T-cell (primary cell): ENCODE measurements at regions not wholly inside any gene's neighbourhood (a gene's known extent, or its start where the extent isn't known, plus 50 kb on each side); places are given as distances from the start of the nearest gene placed in this dataset.

Source experiments
- ATAC-seq, 4 experiments: fragments of 200-7000 bp in 3 of 4; fragments of 150-1000 bp in 1 of 4; cut with Tn5 transposase; replicated peaks in 1 of 4; 1 replicate in 3 of 4; 2 replicates in 1 of 4; pipeline ENCODE4 v1.10.0; 2021; ENCODE audit warnings: moderate library complexity in 3 of 4, mild to moderate bottlenecking in 2 of 4, moderate number of reproducible peaks in 1 of 4
- CTCF ChIA-PET, 2 donors: fragments of 300-600 bp; sonication (Branson Sonifier 250); formaldehyde crosslinking; loops; one replicate each; lab custom pipeline; 2022; ENCODE audit warnings: antibody characterized with exemption in 2 of 2; lab: Charles Lee
- POLR2A ChIA-PET, 2 donors: fragments of 300-600 bp; sonication (Branson Sonifier 250); formaldehyde crosslinking; loops; one replicate each; lab custom pipeline; 2022; ENCODE audit warnings: antibody characterized with exemption in 2 of 2; lab: Charles Lee
- DNase-seq, 35 experiments: peaks; one replicate each; pipeline versions ENCODE4 v3.0.0 to v3.0.0-alpha.2; 2013 to 2023
- H3K27ac ChIP-seq: one replicate; pipeline ENCODE4 v1.5.1; 2013; ENCODE audit warnings: low read length
- H3K27me3 ChIP-seq, 2 experiments: replicated peaks in 1 of 2; 1 replicate in 1 of 2; 2 replicates in 1 of 2; pipeline versions ENCODE4 v1.6.1 to v1.7.0; 2013; ENCODE audit warnings: low read length in 1 of 2, mixed read lengths in 1 of 2; ENCODE audit not compliant: control insufficient read depth in 2 of 2, insufficient read depth in 2 of 2; ENCODE audit errors: extremely low read depth in 1 of 2
- H3K36me3 ChIP-seq, 2 donors: 1 replicate in 1 of 2; 2 replicates in 1 of 2; pipeline versions ENCODE4 v1.6.1 to v1.7.0; 2013; ENCODE audit warnings: low read length in 1 of 2; ENCODE audit not compliant: control insufficient read depth in 2 of 2, insufficient read depth in 1 of 2; ENCODE audit errors: extremely low read depth in 1 of 2
- H3K4me1 ChIP-seq, 2 experiments: 1 replicate in 1 of 2; 2 replicates in 1 of 2; pipeline versions ENCODE4 v1.6.1 to v1.7.0; 2013; ENCODE audit warnings: low read length in 2 of 2, mixed read lengths in 1 of 2; ENCODE audit not compliant: insufficient read depth in 2 of 2, control insufficient read depth in 1 of 2; ENCODE audit errors: extremely low read depth in 1 of 2
- H3K4me3 ChIP-seq, 2 donors: 1 replicate in 1 of 2; 2 replicates in 1 of 2; pipeline versions ENCODE4 v1.5.1 to v1.7.0; 2013; ENCODE audit warnings: mild to moderate bottlenecking in 2 of 2, low read length in 1 of 2, moderate library complexity in 1 of 2; ENCODE audit not compliant: control insufficient read depth in 1 of 2; ENCODE audit errors: extremely low read depth in 1 of 2
- H3K9me3 ChIP-seq: 2 replicates; pipeline ENCODE4 v1.7.0; 2013
- H3K27ac Mint-ChIP-seq, 2 donors: one replicate each; pipeline ENCODE4 v1.8.0; 2020 to 2021; ENCODE audit warnings: mild to moderate bottlenecking in 2 of 2, mixed read lengths in 2 of 2
- H3K27me3 Mint-ChIP-seq, 2 donors: one replicate each; pipeline ENCODE4 v1.8.0; 2021 to 2022; ENCODE audit warnings: mixed read lengths in 2 of 2
- H3K36me3 Mint-ChIP-seq: one replicate; pipeline ENCODE4 v1.8.0; 2021; ENCODE audit warnings: mixed read lengths
- H3K4me1 Mint-ChIP-seq, 3 donors: one replicate each; pipeline ENCODE4 v1.8.0; 2020 to 2022; ENCODE audit warnings: mixed read lengths in 3 of 3, mild to moderate bottlenecking in 1 of 3
- H3K4me3 Mint-ChIP-seq, 3 donors: one replicate each; pipeline ENCODE4 v1.8.0; 2020 to 2022; ENCODE audit warnings: mild to moderate bottlenecking in 3 of 3, mixed read lengths in 3 of 3, moderate library complexity in 3 of 3
- H3K9me3 Mint-ChIP-seq, 3 donors: one replicate each; pipeline ENCODE4 v1.8.0; 2020 to 2022; ENCODE audit warnings: mixed read lengths in 3 of 3
- WGBS: methylation state at CpG from one replicate; pipeline ENCODE4 v1.1.5; 2013; ENCODE audit warnings: missing lambda C conversion rate; ENCODE audit not compliant: insufficient coverage; 5-methylcytosine and 5-hydroxymethylcytosine counted together

DNA sequence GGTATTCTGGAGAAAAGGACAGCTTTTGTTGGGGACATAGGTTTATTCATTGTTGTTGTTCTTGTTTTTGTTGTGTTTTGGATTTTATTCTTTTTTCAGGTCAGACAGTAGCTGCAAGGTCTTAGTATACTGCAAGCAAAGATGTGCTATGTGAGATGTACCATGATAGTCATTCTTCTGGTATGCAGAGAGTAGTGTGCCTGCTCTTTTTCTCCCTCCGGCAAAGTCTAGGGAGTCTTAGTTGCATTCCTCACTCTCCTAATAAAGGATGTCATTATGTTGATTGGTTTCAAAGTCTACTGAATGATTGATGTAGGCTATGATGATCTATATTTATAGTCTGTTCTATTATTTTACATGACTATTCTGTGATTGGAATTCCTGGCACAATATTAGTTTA, 119.9 kb upstream of the POF1B start:
- CTCF ChIA-PET: no interaction called here
- no peak for DNase-seq
- Mint-ChIP-seq H3K4me3 (no peak overlapping the region), H3K4me1 (no peaks in the 10 kb centered on the region), H3K27ac (no peak overlapping the region), H3K36me3 (no peaks in the 10 kb centered on the region), H3K27me3 (peaks cover 0 to 7% of the 10 kb centered on the region in 2 donors), H3K9me3 (no peaks in the 10 kb centered on the region)
- no peaks in the 10 kb centered on the region for H3K36me3 ChIP-seq
- POLR2A ChIA-PET: no interaction called here
- no CpG with 5 or more reads among the region's 1 CpG for WGBS
- H3K27ac ChIP-seq: no peak overlapping the region
- H3K27me3 ChIP-seq: no peaks in the 10 kb centered on the region
- no peaks in the 10 kb centered on the region for H3K9me3 ChIP-seq
- H3K4me3 ChIP-seq: no peak overlapping the region
- ATAC-seq: no peak
- H3K4me1 ChIP-seq: no peaks in the 10 kb centered on the region

DNA sequence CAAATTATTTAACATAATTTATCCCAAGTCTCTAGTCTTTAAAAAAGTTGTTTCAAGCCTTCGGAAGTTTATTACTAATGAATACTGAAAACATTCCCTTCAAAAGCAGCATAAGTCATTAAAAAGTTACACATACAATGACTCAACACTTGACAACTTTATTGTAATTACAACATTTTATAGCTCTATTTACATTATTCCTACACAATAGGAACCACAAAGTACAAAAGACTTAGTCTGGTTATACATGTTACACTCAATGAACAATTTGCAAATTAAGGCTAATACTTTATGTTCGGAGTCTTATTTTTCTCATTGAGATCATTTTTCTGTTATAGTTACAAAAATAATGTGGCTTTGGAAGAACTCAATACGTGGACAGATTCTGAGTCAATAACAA, 114.4 kb upstream of the POF1B start:
- POLR2A ChIA-PET: no interaction called here
- H3K27me3 ChIP-seq: no peaks in the 10 kb centered on the region
- H3K9me3 Mint-ChIP-seq: no peaks in the 10 kb centered on the region
- no peaks in the 10 kb centered on the region for H3K36me3 Mint-ChIP-seq
- CTCF ChIA-PET: no interaction called here
- H3K4me1 ChIP-seq: no peaks in the 10 kb centered on the region
- no peaks in the 10 kb centered on the region for H3K4me1 Mint-ChIP-seq
- ATAC-seq: no peak
- no peaks in the 10 kb centered on the region for H3K9me3 ChIP-seq
- no peak overlapping the region for H3K27ac ChIP-seq
- WGBS: no CpG with 5 or more reads among the region's 3 CpGs
- no peak for DNase-seq
- no peak overlapping the region for H3K27ac Mint-ChIP-seq
- no peak overlapping the region for H3K4me3 ChIP-seq
- peaks cover 0 to 9% of the 10 kb centered on the region in 2 donors for H3K27me3 Mint-ChIP-seq
- H3K36me3 ChIP-seq: no peaks in the 10 kb centered on the region
- H3K4me3 Mint-ChIP-seq: no peak overlapping the region

GRCh38 chrX:85454295-85454694, 74.8 kb upstream of the POF1B start:
- H3K36me3 ChIP-seq: no peaks in the 10 kb centered on the region
- H3K4me3 Mint-ChIP-seq: no peak overlapping the region
- H3K36me3 Mint-ChIP-seq: no peaks in the 10 kb centered on the region
- H3K4me3 ChIP-seq: no peak overlapping the region
- no peaks in the 10 kb centered on the region for H3K27me3 ChIP-seq
- ChIA-PET CTCF (no interaction called here), POLR2A (no interaction called here)
- DNase-seq (no peak), ATAC-seq (no peak)
- H3K9me3 Mint-ChIP-seq: no peaks in the 10 kb centered on the region
- H3K27me3 Mint-ChIP-seq: no peaks in the 10 kb centered on the region
- H3K27ac Mint-ChIP-seq: no peak overlapping the region
- no peak overlapping the region for H3K27ac ChIP-seq
- H3K4me1 ChIP-seq: no peaks in the 10 kb centered on the region
- no peaks in the 10 kb centered on the region for H3K4me1 Mint-ChIP-seq
- H3K9me3 ChIP-seq: no peaks in the 10 kb centered on the region

DNA sequence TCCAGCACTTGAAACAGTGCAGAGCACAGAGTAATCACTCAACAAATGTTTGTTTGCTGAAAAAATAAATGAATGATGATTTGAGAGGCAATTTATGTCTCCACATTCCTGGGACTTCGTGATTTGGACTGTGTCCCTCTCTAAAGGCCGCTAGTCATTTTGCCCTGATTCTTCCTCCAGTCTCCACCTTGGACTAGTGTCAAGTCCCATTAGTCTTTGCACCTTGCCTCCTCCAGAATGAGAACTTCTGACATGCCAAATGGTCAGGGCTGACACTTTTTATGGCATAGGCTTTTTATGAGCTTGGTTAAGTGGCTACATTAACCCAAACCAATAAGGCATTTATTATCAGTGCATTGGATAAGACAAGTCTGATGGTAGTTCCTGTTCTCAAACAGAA, 65.1 kb upstream of the POF1B start:
- DNase-seq (no peak), ATAC-seq (no peak)
- Mint-ChIP-seq H3K4me3 (no peak overlapping the region), H3K4me1 (no peaks in the 10 kb centered on the region), H3K9me3 (peaks cover 0 to 12% (median 9%) of the 10 kb centered on the region in 3 donors), H3K27ac (no peak overlapping the region), H3K27me3 (peaks cover 0 to 6% of the 10 kb centered on the region in 2 donors), H3K36me3 (no peaks in the 10 kb centered on the region)
- Histone ChIP-seq H3K4me3 (no peak overlapping the region), H3K9me3 (no peaks in the 10 kb centered on the region), H3K36me3 (no peaks in the 10 kb centered on the region), H3K27ac (no peak overlapping the region), H3K4me1 (no peaks in the 10 kb centered on the region), H3K27me3 (no peaks in the 10 kb centered on the region)
- POLR2A ChIA-PET: no interaction called here
- CTCF ChIA-PET: interaction anchor here in 1 of 2 donors (0.7 kb wide), 1 partner anchor 898 kb away, joined by 3 read pairs; no protein-coding TSS in a partner anchor
- no CpG with 5 or more reads among the region's 2 CpGs for WGBS
